CD4-positive, alpha-beta T cell treated with Interleukin-2 at 100 ng/mL for 4 hours (primary cell): ENCODE measurements at regions not wholly inside any gene's neighbourhood (a gene's known extent, or its start where the extent isn't known, plus 50 kb on each side); places are given as distances from the start of the nearest gene placed in this dataset.
A peak's percentile ranks its signal among the peaks of the same experiment; 100 is the strongest.
"Not testable (repeated sequence)": the region's sequence is repeated elsewhere in the genome, so short reads cannot be mapped to it uniquely, and the experiment has no call there.

Experiments
- DNase-seq: peaks from one replicate; pipeline ENCODE4 v3.0.0-alpha.2; 2020; ENCODE audit warnings: low spot score

DNA sequence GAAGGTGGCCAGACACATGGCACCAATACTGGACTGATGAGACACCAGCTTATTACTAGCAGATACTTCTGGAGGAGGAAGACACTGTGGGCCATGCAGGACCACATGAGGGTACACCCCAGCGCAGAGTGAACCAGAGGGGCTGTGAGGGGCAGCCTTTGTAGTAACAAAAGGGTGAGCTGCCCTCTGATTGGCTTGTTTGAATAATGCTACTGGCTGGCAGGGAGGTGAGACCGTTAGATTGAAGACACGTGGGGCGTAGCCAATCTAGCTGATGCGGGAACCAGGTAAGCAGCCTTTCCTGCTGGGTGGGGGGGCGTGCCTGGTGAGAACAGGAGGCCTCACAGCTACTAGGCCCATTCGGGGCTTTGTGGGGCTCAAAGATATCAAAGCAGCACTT lies 102.8 kb upstream of the SEC14L1 start:
- no peak for DNase-seq

DNA sequence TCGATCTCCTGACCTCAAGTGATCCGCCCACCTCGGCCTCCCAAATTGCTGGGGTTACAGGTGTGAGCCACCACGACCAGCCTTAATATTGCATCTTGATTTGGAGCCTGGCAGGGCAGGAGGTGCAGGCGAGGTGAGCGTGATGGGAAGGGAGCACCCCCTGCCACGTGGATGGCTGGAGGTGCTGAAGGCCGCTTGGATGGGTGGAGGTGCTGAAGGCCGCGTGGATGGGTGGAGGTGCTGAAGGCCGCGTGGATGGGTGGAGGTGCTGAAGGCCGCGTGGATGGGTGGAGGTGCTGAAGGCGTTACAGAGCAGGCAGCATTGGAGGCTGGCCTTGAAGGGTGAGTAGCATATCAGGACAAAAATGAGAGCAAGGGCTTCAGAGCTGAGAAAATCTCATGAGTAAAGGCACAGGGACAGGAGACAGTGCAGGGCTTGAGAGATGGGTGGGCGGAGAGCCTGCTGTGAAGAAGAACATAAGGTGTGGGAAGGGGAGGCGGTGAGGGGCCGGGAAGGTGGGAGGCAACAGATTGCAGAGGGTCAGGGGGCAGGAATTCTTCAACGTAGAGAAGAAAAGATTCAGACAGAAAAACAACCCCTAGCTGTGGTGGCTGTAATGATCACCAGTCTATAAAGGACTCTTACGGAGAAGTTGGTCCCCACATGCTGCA lies 101.7 kb upstream of the SEC14L1 start:
- no peak for DNase-seq

DNA sequence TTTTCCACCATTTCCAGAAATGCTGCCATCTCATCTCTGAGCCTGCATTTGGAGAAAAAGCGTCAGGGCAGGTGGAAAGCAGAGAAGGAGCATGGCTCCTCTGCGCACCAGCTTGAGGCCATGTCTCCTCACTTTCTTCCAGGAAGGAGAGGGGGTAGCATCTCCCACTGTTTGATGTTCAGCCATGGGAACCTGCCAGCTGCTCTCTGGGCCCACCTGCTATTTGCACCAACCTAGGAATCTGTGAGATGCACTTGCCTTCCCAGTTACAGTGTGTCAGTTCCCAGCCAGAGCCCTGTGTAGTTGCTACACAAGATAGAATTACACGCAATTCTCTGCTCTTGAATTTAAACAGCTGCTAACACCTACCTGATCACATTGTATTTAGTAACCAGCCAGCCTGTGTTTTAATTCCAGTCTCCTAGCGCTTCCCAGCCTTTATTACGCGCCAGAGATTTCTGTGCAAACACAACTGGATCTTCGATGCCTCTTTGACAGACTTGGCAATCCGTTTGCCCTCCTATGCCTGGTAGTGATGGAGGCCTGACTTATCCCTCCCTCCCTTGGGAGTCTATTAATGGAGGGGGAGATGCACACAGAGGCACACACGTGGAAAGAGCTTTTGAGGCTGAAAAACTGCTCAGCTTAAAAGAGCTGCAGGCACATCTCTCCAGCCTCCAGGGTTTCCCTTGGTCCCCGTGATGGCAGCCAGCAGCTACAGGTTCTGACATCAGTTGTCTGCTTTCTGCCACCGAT lies 98.1 kb upstream of the SEC14L1 start:
- no peak for DNase-seq

DNA sequence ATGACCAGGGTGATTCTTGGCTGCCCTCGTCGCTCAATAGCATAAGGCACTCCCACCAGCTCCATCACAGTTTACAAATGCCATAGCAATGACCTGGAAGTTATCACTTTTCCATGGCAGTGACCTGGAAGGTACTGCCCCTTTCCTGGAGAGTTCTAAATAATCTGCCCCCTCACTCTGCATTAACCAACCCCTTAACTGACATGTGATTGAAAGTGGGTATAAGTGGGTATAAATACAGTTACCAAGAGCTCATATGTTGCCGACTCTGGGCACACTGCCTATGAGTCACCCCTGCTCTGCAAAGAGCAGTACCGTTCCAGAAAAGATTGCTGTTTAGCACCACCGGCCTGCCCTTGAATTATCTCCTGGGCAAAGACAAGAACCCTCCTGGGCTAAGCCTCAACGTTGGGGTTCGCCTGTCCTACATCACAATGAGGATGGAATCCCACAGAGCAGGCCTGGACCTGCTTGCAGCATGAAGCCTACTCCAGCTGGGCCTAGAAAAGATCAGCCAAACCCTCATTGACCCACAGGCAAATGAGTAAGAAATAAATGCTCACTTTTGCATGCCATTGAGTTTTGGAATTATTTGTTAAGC lies 95.2 kb upstream of the SEC14L1 start:
- DNase-seq = no peak

DNA sequence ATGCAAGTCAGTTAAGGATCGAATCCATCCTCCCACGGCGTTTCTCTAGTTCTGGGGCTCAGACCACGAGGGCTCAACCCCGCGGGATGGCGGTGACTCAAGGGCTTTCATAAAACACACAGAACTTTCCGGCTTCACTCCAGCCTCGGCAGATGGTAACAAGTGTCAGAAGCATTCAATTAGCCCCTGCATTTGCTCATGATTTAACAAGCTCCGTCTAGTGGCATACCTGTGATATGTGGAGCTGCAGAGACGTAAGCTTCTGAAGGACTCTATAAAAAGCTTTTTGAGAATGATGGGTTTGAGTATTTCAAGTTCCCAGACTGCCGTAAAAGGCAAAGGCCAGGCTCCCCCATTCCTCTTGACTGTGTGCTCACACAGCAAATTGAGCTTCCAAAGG lies 91.3 kb upstream of the SEC14L1 start:
- DNase-seq = no peak

DNA sequence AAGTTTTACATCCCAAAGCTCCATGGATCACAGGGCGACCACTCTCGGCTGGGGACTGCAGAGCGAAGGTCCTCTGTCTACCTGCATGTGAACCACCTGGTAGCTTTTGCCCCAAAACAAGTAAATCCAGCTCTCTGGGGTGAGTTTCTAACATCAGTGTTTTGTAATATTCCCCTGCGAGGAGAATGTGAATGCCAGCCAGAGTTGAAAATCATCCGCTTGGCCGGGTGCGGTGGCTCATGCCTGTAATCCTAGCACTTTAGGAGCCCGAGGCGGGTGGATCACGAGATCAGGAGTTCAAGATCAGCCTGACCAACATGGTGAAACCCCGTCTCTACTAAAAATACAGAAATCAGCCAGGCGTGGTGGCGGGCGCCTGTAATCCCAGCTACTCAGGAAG lies 89.9 kb upstream of the SEC14L1 start:
- not testable (repeated sequence) for DNase-seq

DNA sequence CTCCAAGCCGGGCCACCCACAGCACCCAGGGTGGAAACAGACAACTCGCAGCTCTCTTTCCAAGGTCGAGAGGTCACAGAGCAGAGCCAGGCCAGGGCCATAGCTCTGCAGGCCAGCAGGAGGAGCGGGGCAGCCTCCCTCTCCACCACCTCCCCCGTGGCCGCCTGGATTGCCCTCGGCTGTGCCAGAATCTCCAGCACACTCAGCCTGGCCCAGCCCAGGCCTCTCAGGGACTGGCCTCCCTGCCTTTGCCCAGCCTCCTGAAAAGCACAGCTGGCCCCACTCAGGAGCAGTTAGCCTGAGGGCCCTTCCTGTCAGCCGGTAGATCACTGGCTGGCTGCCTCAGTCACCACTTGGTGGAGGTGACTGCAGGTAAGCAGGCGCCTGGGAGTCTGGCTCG lies 85.8 kb upstream of the SEC14L1 start:
- DNase-seq = no peak

DNA sequence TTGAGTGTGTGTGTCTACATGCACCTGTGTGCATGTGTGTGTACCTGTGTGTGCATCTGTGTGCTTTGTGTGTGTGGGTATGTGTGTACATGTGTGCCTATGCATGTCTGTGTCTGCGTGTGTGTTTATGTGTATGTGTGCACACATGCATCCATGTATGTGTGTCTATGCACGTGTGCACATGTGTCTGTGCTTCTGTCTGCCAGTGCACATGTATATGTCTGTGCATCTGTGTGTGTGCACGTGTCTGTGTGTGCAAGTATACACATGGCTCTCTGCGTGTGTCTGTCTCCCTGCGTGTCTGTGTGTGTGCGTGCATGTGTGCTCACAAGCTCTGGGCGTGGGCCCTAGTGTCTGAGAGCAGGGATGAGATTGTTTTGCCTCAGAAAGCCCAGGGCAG lies 85.3 kb upstream of the SEC14L1 start:
- DNase-seq = no peak

DNA sequence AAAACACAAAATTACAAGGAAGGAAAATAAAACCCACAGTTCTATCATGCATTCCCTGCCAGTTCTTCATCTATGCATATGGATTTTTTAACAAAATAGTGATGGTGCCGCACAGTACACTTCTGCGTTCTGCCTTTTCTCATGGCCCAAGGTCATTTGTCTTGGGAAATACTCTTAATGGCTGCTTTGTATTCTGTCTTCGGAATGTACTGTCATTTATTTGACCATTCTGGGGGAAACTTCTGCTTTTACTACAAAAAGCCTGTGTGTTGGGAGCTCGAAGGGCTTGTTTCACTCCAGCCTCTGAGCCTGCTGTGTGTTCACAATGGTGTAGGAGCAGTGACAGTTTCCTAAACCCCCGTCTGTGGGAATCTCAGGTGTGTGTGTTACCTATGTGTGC lies 82.8 kb upstream of the SEC14L1 start:
- DNase-seq = no peak

DNA sequence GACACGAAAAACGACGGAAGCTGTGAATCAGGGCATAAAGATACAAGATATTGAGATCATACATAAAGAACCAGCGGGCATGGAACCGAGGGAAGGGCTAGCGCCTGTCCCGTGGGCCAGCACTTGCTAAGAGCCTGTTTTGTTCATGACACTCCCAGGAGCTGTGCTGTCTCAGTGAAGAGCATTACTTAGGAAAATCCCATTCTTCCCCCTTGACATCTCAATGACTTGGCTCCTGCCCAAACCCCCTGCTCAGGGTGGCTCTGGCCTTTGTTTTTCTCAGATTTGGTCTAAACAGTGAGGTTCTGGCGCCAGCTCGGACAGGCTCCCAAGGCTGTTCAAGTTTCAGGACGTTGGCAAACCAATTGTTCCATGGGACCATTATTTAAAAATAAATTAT lies 79.1 kb upstream of the SEC14L1 start:
- no peak for DNase-seq

DNA sequence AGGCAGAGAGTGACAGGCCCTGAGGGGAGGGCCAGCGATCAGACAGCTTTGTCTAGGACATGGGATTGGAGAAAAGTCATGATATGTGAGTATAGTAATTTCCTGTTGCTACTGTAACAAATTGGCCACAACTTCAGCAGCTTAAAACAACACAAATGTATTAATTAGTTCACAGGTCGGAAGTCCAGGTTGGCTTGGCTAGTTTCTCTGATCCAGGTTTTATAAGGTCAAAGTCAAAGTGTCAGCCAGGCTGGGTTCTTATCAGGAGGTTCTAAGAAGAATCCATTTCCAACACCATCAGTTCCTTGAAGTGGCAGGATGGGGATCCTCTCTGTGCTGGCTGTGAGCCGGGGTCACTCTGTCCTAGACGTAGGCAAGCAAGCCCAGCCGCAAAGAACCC lies 76.2 kb upstream of the SEC14L1 start:
- no peak for DNase-seq

DNA sequence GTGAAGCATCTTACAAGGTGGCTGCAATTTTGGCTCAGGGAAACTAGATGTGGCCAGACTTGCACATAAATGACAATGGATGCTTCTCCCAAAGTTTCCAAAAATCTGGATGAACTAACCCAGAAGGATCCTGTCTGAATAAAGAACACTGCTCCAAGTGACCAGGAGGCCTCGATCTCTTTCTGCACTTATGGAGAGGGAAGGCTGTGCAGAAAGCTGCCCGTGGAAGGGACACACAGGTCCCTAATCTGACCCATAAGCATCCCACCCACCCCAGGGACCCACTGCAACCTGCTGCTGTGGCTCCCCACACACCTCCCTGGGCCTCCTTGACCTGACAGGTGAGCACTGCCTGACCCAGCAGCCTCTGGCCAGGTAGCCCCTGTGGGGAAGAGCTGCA lies 74.6 kb upstream of the SEC14L1 start:
- DNase-seq = no peak

DNA sequence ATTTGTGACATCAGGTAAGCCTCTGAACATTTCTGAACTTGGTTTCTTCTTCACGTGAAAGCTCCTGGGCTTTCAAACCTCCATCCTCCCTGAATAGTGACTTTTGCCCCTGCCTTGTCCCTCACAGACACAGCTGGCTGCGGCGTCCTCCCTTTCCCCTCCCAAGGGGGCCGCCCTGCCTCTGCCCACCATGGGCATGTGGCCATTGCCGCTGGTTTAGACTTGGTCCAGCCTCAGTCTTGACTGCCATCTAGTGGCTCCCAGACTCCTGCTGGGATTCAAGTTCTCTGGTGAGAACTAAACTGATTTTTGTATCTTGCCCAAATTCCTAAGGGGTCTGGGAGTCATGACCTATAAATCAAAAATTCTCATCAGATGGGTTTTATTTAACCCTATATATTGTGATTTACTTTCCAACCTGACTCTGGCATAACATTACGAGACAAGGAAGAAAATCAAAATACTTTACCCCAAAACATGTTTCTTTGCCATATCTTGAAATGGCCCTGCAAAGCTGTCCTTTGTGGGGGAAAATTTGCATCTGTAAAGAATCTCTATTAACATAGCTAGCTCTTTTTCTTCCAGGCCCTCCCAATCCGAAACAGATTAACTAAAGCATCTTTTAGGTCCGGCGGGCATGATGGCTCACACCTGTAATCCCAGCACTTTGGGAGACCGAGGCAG lies 73.9 kb upstream of the SEC14L1 start:
- DNase-seq = peak; percentile 50

DNA sequence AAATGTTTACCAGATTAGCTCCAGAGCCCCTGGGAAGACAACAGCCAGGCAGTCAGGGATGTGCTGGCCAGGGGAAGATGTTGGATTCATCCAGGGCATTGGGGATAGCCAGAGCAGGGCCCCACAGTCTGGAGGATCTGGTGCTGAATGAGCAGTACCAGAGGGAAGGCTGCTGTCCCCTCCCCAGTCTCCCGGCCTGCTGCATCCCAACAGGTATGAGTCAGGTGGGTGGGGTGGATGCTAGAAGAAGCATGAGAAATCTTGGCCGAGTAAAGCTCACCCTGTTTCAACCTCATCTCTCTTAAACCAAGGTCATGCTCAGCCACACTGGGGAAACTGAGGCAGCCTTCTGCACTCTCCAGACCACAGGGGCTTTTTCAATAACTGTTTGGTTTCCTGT lies 71.9 kb upstream of the SEC14L1 start:
- DNase-seq = no peak

DNA sequence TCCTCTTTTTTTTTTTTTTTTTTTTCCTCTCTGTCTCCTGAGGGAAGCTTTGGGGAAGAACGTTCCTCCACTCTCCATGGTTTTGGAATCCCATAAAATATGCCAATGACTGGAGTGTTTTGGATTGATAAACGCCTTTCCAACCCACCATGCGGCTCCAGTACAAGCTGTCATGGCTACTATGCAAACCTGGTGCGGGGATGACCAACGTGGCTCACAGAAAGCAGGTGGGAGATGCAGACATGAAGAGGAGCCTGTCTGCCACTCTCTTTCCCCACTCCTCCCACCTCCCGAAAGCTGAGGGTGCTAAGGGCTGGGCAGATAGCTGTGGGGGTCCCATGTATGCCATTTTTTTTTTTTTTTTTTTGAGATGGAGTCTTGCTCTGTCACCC lies 69.9 kb upstream of the SEC14L1 start:
- DNase-seq = no peak

DNA sequence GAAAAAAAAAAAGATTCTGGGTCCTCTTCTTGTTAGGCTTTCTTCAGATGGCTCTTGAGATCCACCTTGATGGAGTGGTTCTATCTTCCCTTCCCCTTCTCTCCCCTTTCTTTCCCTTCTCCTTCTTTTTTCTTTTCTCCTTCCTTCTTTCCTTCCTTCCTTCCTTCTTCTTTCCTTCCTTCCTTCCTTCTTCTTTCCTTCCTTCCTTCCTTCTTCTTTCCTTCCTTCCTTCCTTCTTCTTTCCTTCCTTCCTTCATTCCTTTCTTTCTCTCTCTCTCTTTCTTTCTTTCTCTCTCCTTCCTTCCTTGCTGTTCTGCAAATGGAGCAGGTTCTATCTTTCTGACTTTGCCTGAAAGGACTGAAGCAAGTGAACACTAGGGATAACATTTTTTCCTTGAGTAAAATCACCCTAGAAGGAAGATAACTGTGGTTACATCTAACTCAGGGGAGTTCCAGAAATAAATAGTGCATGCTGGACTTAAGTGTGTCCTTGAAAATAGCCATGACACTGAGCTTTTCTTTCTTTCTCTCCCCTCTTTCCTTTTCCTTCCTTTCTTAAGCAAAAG lies 68.8 kb upstream of the SEC14L1 start:
- no peak for DNase-seq

DNA sequence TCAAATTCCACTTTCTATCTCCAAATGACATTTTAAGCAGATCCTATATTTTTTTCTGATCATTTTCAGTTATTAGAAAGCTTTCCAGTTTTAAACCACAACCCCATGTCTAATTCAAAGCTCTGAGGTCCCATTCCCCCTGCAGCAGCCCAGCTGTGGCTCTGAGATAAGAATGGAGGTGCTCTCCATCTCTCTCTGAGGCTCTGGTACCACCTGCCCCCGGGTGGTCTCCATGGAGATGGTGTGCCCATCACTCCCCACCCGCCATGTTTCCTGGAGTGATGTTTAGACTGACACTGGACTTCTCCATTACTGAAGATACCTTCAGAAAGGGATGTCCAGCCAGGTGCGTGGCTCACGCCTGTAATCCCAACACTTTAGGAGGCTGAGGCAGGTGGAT lies 68.1 kb upstream of the SEC14L1 start:
- DNase-seq = no peak

DNA sequence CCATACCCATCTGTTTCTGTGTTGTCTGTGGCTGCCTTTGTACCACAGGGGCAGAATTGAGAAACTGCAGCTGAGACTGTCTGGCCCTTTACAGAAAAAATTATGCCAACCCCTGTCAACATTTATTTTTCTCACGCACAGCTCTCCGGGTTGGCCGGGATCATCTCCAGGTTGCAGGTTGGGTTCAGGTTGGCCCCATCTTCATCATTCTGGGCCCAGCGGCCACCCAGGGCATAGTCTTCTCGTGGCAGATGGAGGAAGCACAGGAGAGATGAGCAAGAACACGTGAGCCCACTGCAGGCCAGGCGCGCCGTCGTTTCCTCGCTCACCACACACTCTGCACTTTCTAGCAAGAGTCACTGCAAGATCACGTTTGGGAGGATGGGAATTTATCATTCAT lies 66.1 kb upstream of the SEC14L1 start:
- DNase-seq = no peak

DNA sequence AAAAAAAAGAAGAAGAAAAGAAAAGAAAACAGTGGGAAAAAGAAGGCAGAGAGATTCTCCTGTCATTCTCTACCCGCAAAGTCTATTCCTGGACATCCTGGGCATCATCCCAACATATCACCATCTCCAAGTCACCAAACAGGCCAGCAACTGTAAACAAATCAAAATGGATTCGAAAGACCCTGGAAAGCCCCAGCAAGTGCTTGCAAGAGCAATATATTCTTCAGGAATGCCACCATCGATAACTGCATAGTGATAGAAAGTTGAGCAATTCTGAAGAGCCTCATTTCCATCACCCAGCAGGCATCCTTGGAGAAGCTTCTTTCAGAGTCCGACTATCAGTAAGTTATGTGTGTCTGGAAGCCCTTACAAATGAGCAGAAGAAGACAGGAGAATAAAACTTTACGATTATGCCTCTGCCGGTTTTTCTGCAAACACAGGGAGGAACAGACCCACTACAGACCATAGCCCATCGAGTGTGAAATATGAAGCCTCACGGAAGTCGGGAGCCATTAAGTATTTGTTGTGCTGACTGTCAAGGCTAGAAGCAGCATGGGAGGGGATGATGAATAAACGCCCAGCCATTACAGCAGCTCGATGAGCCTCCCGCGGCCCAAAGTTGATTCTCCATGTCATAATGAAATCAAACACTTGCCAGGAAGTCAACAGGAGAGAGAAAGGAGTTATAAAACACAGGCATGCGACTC lies 64.5 kb upstream of the SEC14L1 start:
- no peak for DNase-seq

DNA sequence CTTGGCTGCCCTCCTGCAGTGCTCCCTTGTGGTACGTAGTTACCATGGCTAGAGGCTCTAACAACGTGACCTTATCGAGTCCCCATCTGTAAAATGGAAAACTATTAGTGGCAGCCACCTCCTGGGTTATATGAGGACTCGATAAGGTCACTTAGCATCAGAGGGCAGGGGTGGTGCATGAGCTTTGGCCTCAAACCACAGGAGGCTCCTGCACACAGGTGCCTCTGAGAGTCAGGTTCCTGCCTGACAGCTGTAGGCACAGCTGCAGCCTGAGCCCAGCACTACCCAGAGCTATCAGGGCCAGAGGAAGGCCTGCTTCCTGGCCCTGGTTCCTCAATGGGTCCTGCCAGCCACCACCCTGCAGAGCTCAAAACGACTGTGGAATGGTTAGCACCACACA lies 57.2 kb upstream of the SEC14L1 start:
- no peak for DNase-seq

DNA sequence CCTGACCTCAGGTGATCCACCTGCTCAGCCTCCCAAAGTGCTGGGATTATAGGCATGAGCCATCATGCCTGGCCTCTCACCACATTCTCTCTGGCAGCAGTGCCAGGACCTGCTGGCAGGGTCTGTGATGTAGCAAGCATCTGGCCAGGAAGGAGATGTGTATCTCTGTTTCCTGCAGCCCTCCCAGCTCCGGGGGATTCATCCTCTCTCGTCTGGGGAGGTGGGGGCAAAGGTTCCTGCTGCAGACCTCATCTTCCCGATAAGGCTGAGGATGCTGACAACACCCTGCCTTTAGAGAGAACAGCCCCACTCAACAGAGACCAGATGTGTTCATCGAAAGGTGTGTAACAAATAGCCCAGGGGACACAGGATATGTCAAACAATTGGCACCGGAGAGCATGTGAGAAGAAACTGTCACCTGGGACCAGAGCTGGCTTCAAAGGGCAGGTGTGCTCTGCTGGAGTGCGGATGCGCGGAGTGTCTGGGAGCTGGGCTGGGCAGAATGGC lies 54.8 kb upstream of the SEC14L1 start:
- DNase-seq = no peak
